Vagina (tissue), 2 donors: ENCODE measurements at regions not wholly inside any gene's neighbourhood (a gene's known extent, or its start where the extent isn't known, plus 50 kb on each side); places are given as distances from the start of the nearest gene placed in this dataset.

ENCODE experiments used
- CTCF ChIP-seq, 3 experiments: fragments of 450-650 bp in 2 of 3; fragments of 200-600 bp in 1 of 3; sonication (generic) in 1 of 3; IDR thresholded peaks; one replicate each; pipeline ENCODE4 v1.5.1; 2017 to 2019; ENCODE audit warnings: antibody characterized with exemption in 3 of 3, mild to moderate bottlenecking in 2 of 3, moderate library complexity in 2 of 3
- POLR2AphosphoS5 ChIP-seq, 2 donors: sonication (generic); formaldehyde crosslinking; IDR thresholded peaks; one replicate each; pipeline ENCODE4 v1.9.0; 2017; ENCODE audit warnings: antibody characterized with exemption in 2 of 2, mild to moderate bottlenecking in 2 of 2, low read depth in 1 of 2; ENCODE audit not compliant: insufficient read depth in 1 of 2

- TF ChIP-seq CTCF (IDR thresholded peaks at IDR 0.05) (no peak), POLR2AphosphoS5 (IDR thresholded peaks at IDR 0.05; ENCODE audit: insufficient read depth in 1 of 2, low read depth in 1 of 2) (peak in 1 of 2 donors; percentile 67)
Observed at GRCh38 chr9:95772320-95773052, 103.0 kb upstream of the ERCC6L2 start.
